GM18951 (cell line): ENCODE measurements at regions not wholly inside any gene's neighbourhood (a gene's known extent, or its start where the extent isn't known, plus 50 kb on each side); places are given as distances from the start of the nearest gene placed in this dataset.

Experiments used
- POLR2A ChIP-seq: IDR thresholded peaks from 4 replicates; pipeline ENCODE4 v1.6.1; 2011; ENCODE audit warnings: mild to moderate bottlenecking; ENCODE audit not compliant: insufficient read length, insufficient read depth; ENCODE audit errors: extremely low read depth
- in situ Hi-C: fragments of 300-500 bp; cut with MboI; formaldehyde crosslinking; loops from one replicate; pipeline ENCODE4 v1.12.0; 2022; ENCODE audit warnings: low sequenced_read_pairs, mixed read lengths, inconsistent platforms; ENCODE audit not compliant: unreplicated experiment

DNA sequence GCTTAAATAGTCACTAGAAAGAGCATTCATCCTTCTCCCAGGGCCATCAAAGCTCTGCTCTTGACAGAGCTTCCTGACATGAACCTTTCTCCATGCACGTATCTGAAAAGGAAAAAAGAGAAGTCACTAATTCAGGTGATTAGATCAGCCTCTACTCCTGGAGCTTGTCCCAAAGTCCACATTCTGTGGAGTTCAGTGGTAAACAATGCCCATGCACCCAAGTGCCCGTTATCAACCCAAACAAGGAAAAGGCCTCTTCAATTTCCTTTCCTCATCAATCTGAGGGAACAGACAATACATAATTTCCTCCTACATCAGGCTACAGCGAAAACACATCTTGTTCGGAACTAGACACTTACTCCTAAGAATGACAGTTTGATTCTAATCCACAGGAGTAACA is 129.2 kb upstream of the PCSK2 start:
- in situ Hi-C loops: no loop called here

DNA sequence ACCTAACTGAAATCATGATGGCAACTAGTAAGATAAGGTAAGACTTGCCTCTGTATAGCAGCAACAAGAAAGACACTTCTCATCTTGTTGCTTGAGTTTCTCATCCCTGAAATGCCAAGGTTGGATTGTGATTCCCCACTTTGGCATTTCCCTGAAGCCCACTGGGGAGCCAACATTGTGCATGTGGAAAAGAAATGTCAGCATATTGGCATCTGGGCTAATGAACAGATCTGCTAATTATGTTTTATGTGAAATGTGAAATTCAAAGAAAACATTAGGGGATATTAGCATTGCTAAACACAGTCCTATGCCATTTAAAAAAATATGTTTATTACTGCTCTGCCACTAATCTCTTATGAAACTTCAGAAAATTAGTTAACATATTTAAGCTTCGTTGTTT is 126.3 kb upstream of the PCSK2 start:
- in situ Hi-C loops: no loop called here

More for the DNA sequence above, 129.2 kb upstream of the PCSK2 start:
- TF ChIP-seq POLR2A: no peak

DNA sequence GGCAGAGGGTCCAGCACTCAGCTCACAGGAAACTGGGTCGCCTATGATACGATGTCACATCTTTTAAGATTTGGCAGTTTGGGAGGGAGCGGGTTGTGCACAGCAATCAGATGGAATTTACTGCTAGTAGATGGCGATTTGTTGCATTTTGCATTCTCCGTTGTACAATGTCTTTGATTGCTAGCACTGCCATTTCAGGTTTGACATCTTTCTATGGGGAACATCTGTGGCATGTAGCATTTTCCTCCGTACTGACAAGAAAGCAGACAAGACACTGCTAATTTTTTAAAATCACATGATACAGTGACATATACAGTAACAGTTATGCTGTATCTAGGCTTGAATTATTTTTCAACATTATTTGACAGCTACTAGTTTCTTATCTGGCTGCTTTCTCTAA is 119.7 kb upstream of the PCSK2 start:
- no peak for TF ChIP-seq POLR2A
- in situ Hi-C loops: no loop called here

More for the DNA sequence above, 126.3 kb upstream of the PCSK2 start:
- no peak for TF ChIP-seq POLR2A

DNA sequence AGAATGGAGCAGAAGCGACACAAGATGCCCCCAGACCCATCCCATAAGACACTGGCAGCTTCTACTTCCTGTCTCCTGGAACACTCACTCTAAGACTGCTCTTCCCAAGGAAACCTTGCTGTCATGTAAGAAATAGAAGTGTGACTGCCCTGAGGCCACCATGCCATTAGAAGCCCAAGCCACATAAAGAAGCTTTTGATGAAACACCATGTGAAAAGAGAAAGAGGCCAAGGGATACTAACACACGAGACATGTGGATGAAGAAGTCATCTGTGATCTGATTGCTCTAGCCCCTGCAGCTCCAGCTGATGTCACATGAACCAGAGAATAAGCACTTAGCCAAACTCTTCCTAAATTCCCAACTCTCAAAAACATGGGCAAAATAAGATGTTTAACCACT is 117.9 kb upstream of the PCSK2 start:
- no peak for TF ChIP-seq POLR2A
- in situ Hi-C loops: no loop called here

DNA sequence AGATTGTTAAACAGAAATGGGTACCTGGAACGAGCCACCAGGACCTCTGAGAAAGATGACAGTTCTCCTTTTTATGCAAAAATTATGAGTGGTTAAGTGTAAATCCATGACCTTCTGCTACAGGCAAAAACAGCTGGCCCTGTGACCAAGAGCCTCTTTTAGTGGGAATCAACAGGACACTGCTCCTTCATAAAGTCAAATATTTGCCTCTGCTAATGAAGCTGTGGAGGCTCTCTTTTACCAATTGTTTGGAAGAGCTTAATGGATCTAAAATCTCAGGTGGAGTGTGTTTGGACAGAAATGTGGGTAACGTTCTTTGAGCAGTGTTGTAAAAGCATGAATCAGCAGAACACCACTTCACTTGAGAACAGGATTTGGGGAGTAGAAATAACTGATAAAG is 117.5 kb upstream of the PCSK2 start:
- no peak for TF ChIP-seq POLR2A
- in situ Hi-C loops: no loop called here

DNA sequence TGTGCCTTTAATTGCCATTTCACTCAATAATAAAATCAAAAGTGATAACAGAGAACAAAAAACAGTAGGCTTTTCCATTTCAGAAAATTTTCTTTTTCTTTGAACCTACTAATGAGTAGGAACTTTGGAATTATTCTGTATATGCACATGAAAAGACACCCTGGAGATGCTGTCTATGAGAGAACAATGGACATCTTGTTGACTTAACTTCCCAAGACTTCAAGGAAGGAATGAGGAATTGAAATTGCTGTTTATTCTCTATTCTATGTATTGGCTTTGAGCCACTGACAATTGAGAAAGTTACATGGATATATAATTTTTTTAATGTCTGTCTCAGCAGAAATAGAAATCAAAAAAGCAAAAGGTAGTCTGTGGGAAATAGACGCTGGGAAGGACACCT is 98.6 kb upstream of the PCSK2 start:
- no peak for TF ChIP-seq POLR2A
- in situ Hi-C loops: no loop called here

DNA sequence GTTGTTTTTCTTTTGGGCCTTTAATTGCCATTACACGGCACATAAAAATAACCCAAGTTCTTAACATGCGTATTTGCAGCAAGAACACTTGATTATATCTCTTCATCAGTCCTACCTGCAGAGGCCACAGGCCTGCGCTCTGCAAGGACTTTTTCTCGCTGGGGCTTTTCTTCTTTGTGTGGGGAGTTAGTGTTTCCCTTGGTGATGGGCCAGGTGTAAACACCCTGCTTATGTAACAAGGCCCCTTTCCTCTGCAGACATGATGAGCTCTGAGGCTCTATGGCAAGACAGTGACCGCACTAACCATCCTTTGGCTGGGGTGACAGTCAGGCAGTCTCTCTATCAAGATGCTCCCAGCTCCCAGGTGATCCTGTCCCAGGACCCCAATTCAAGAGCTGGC is 97.8 kb upstream of the PCSK2 start:
- in situ Hi-C loops: no loop called here

DNA sequence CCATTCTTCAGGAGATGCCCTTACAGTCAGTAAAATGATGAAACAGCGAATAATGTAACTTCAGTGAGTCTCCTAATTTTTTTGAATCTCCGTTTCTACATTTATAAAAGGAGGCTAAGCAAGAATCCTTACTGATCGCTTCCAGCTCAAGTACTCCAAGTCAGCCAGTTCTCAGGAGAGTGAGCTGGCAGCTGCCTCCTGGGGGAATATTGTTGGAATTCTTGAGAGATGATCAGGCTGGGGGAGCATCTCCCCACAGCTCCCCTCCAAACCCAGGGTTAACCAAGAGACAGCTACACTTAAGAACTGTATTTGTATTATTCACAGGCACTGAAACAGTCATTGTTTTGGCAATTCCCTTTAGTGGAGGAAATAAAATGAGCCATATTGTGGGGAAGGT is 89.1 kb upstream of the PCSK2 start:
- in situ Hi-C loops: no loop called here

More for the DNA sequence above, 97.8 kb upstream of the PCSK2 start:
- TF ChIP-seq POLR2A: no peak

DNA sequence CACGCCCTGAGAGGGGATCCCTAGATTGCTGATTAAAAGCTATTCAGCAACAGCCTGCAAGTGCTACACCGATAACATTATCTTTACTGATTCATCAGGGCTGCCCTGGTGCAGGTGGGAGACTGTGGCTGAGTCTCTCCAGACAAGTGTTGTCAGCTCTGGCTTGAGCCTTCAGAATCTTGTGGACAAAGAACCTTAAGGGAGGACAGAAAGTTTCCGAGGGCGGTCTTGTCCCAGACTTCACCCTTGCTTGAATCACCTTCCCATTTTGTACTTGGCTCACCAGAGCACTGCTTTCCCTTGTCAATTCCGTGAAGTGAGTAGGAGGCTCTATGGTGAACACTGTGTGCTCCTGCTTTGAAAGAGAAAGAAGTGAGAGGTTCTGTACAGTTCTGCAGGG is 88.6 kb upstream of the PCSK2 start:
- no peak for TF ChIP-seq POLR2A
- in situ Hi-C loops: no loop called here

More for the DNA sequence above, 89.1 kb upstream of the PCSK2 start:
- no peak for TF ChIP-seq POLR2A

DNA sequence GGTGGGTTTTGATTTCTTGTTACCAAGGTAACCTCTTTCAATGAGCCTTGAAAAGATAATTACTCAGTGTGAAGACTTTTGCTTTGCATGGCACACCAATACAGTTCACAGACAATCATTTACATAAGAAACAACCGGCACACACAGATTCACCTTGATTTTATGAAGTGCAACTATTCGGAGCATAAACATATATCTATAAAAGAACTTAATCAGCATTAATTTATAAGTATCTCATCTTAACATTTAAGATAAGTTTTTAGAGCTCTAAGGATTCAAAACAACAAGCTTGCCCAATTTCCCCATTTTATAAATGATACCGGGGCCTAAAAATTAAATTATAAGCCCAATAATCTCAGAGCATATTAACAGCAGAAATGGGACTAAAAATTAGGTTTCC is 85.9 kb upstream of the PCSK2 start:
- in situ Hi-C loops: no loop called here

DNA sequence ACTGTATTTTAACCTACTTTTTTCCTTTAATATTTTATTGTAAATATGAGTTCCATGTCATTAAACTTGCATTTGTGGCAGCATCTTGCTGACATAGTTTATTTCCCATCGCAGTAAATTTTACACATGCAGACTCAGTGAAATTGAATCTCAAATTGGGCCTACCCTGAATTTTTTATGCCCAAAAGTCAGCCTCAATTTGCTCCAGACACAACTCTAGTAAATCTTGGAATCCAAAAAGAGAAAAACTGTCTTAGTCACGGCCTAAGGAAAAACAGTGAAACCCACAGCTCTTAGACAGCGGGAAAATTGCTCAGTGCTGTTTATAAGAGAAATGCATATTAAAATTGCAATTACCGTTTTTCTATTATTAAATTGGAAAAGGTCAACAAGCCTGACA is 85.3 kb upstream of the PCSK2 start:
- in situ Hi-C loops: no loop called here
- no peak for TF ChIP-seq POLR2A

More for the DNA sequence above, 85.9 kb upstream of the PCSK2 start:
- TF ChIP-seq POLR2A: no peak

DNA sequence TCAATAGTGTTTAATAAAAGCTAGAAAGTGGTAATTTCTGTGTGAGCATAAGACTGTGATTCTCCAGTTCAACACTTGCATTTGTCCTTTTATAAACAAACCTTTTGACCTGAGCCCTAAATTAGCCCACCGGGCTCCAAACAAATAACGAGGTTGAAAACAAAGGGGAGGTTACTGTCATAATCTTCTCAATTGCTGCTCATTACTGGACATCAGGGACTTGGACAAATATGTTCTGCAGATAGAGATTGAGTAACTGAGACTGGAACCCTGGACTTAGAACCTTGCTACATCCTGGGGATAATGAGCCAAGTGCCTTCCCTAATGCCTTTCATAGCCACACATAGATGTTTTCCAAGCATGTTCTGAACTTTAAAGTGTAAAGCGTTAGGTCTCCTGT is 84.2 kb upstream of the PCSK2 start:
- in situ Hi-C loops: no loop called here
- no peak for TF ChIP-seq POLR2A

DNA sequence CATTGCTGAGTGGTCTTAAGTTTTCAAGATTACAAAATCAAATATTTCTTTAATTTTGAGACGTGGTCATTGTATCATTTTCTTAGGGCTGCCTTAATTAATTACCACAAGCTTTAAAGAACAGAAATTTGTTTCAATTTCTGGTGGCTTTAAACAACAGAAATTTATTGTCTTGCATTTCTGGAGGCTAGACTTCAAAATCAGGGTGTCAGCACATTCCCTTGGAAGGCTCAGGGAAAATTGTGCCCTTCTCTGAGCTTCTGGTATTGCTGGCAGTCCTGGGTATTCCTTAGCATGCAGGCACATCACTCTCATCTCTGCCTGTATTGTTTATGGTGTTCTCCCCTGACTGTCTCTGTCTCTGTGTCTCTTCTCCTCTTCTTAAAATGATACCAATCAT is 76.0 kb upstream of the PCSK2 start:
- in situ Hi-C loops: no loop called here
- TF ChIP-seq POLR2A: no peak

DNA sequence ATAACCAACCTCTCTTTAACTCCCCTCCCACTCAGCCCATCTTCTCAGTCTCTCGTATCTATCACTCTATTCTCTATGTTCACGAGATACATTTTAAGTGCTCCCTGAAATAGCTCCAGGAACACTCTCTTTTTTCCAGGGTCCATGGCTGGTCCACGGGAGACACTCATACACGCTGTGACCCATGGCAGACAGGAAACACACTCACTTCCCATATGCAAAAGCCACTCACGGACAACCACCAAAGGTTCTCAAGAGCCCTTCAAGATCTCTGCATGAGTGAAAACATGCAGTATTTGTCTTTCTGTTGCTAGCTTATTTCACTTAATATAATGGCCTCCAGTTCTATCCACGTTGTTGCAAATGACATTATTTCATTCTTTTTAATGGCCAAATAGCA is 71.4 kb upstream of the PCSK2 start:
- in situ Hi-C loops: no loop called here
- no peak for TF ChIP-seq POLR2A

DNA sequence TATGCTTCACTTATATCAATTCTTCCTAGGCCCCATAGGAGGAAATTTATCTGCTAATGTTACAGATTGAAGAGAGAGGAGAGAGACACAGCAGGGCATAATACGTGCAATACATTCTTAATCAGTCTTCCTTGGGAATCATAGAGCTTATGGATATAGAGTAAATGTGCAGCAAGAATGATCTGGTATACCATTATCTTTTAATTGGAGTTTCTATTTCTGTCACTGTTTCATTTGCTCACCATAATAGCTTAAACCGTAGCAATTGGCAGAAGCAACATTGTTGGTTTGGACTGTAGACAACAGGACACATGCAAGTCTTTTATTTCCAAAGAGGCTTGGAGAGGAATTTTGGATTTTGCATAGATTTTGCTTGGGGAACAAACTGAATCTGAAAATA is 68.1 kb upstream of the PCSK2 start:
- in situ Hi-C loops: no loop called here
- TF ChIP-seq POLR2A: no peak
